ENCODE measurements at regions not wholly inside any gene's neighbourhood (a gene's known extent, or its start where the extent isn't known, plus 50 kb on each side); places are given as distances from the start of the nearest gene placed in this dataset.

- no peaks in the 10 kb centered on the region for H3K36me3 ChIP-seq (replicated peaks in 1 of 2; ENCODE audit: control insufficient read depth in 1 of 2, insufficient read depth in 2 of 2, low read length in 2 of 2)
- no peak overlapping the region for H3K27ac ChIP-seq (ENCODE audit: extremely low read length, insufficient read depth, low read length)
- ChIA-PET CTCF (ENCODE audit: low intra/inter-chr PET ratio, low total read pairs) (no interaction called here), POLR2A (no interaction called here)
- no peak for TF ChIP-seq ZBTB39 (CRISPR knock-in tag; IDR thresholded peaks at IDR 0.05)
- no peak for TF ChIP-seq SP4 (CRISPR knock-in tag; IDR thresholded peaks at IDR 0.05)
- TF ChIP-seq ZNF7 (CRISPR knock-in tag; IDR thresholded peaks at IDR 0.05): no peak
- H2AFZ ChIP-seq (ENCODE audit: low read length): no peak overlapping the region
- ATAC-seq (no peak), FAIRE-seq (no peak), DNase-seq (ENCODE audit: low spot score) (no peak)
- WGBS (ENCODE audit: low lambda C conversion rate): 20% methylated on average over 5 of the region's 5 CpGs
- no peak overlapping the region for H3K4me3 ChIP-seq (replicated peaks in 1 of 3; ENCODE audit: insufficient read depth in 1 of 3, low read depth in 2 of 3, low read length in 3 of 3)
- H3K9me3 ChIP-seq (ENCODE audit: low read length): peaks cover 47% of the 10 kb centered on the region
- no peaks in the 10 kb centered on the region for H3K4me1 ChIP-seq (ENCODE audit: insufficient read depth, low read length)
- H4K20me1 ChIP-seq (ENCODE audit: insufficient read depth, low read length): no peaks in the 10 kb centered on the region
- BruUV-seq (replicated peaks): no TSS peak
- no peak overlapping the region for H3K9ac ChIP-seq (ENCODE audit: insufficient read depth, low read depth, low read length)
- in situ Hi-C loops (cut with HindIII; ENCODE audit: extremely low pct_ligation_motif_present, low pct_unique_long_range_greater_than_20kb): no loop called here
- intact Hi-C loops (cut with micrococcal nuclease; ENCODE audit: unreplicated experiment): no loop called here
- H3K4me2 ChIP-seq (ENCODE audit: low read depth, low read length): no peak overlapping the region
- no peaks in the 10 kb centered on the region for H3K27me3 ChIP-seq (ENCODE audit: control insufficient read depth in 1 of 2, insufficient read depth in 2 of 2, low read length in 2 of 2)
- no peaks in the 10 kb centered on the region for H3K79me2 ChIP-seq (ENCODE audit: insufficient read depth, low read length)
Measured at GRCh38 chr2:204401114-204401513, 144.2 kb upstream of the PARD3B start.

- ATAC-seq (peak; percentile 100), DNase-seq (ENCODE audit: low spot score) (peak; percentile 84), FAIRE-seq (peak; percentile 80)
- in situ Hi-C loops (cut with HindIII; ENCODE audit: extremely low pct_ligation_motif_present, low pct_unique_long_range_greater_than_20kb) (no loop called here), intact Hi-C loops (cut with micrococcal nuclease; ENCODE audit: unreplicated experiment) (no loop called here)
- Histone ChIP-seq H3K27ac (ENCODE audit: extremely low read length, insufficient read depth, low read length) (peak overlapping the region; percentile 9), H3K4me3 (replicated peaks in 1 of 3; ENCODE audit: insufficient read depth in 1 of 3, low read depth in 2 of 3, low read length in 3 of 3) (no peak overlapping the region), H3K27me3 (ENCODE audit: control insufficient read depth in 1 of 2, insufficient read depth in 2 of 2, low read length in 2 of 2) (no peaks in the 10 kb centered on the region), H3K79me2 (ENCODE audit: insufficient read depth, low read length) (no peaks in the 10 kb centered on the region), H3K4me1 (ENCODE audit: insufficient read depth, low read length) (peaks cover 12% of the 10 kb centered on the region), H2AFZ (ENCODE audit: low read length) (no peak overlapping the region), H3K4me2 (ENCODE audit: low read depth, low read length) (0 out of 2 replicates have a peak overlapping the region, but pooled peaks have one; percentile 9), H4K20me1 (ENCODE audit: insufficient read depth, low read length) (no peaks in the 10 kb centered on the region), H3K9me3 (ENCODE audit: low read length) (peaks cover 51% of the 10 kb centered on the region), H3K36me3 (replicated peaks in 1 of 2; ENCODE audit: control insufficient read depth in 1 of 2, insufficient read depth in 2 of 2, low read length in 2 of 2) (no peaks in the 10 kb centered on the region), H3K9ac (ENCODE audit: insufficient read depth, low read depth, low read length) (peak overlapping the region; percentile 10; the same call in 1 of the 2 replicates)
- CTCF ChIA-PET (ENCODE audit: low intra/inter-chr PET ratio, low total read pairs): no interaction called here
- POLR2A ChIA-PET: no interaction called here
- 2% methylated on average over 6 of the region's 6 CpGs for WGBS (ENCODE audit: low lambda C conversion rate)
- no TSS peak for BruUV-seq (replicated peaks)
- TF ChIP-seq NFE2L2 (IDR thresholded peaks at IDR 0.05; ENCODE audit: low read length) (no peak), DNMT1 (CRISPR knock-in tag; IDR thresholded peaks at IDR 0.05) (no peak), REST (IDR thresholded peaks at IDR 0.05; ENCODE audit: borderline replicate concordance in 1 of 2, low read depth in 1 of 2, low read length in 2 of 2) (no peak), THAP8 (CRISPR knock-in tag; IDR thresholded peaks at IDR 0.05; ENCODE audit: borderline replicate concordance) (no peak), FOSL2 (CRISPR knock-in tag; IDR thresholded peaks at IDR 0.05) (peak; percentile 69), NCOA2 (CRISPR knock-in tag; IDR thresholded peaks at IDR 0.05) (peak; percentile 19; the same call in 1 of the 2 replicates), ZNF350 (CRISPR knock-in tag; IDR thresholded peaks at IDR 0.05; ENCODE audit: borderline replicate concordance, low read depth) (no peak)
Measured at GRCh38 chr2:204407204-204408014, 137.9 kb upstream of the PARD3B start.
